CD4-positive, alpha-beta T cell (primary cell): ENCODE measurements at regions not wholly inside any gene's neighbourhood (a gene's known extent, or its start where the extent isn't known, plus 50 kb on each side); places are given as distances from the start of the nearest gene placed in this dataset.

ENCODE experiments used
- ATAC-seq: fragments of 200-7000 bp; cut with Tn5 transposase; one replicate; pipeline ENCODE4 v1.10.0; 2022; ENCODE audit warnings: mild to moderate bottlenecking; ENCODE audit not compliant: poor library complexity
- CTCF ChIA-PET: fragments of 350-600 bp; sonication (Branson Sonifier 250); formaldehyde crosslinking; loops from one replicate; lab custom pipeline; 2021; ENCODE audit warnings: antibody characterized with exemption, inconsistent platforms; lab: Charles Lee
- POLR2A ChIA-PET: fragments of 350-600 bp; sonication (Branson Sonifier 250); formaldehyde crosslinking; loops from one replicate; lab custom pipeline; 2021; ENCODE audit warnings: antibody characterized with exemption, inconsistent platforms; lab: Charles Lee
- DNase-seq, 14 experiments: peaks; one replicate each; pipeline ENCODE4 v3.0.0-alpha.2; 2013 to 2020; ENCODE audit warnings: mixed read lengths in 2 of 14
- H3K27ac ChIP-seq, 2 donors: one replicate each; pipeline versions ENCODE4 v1.5.1 to v1.7.0; 2013; ENCODE audit warnings: low read length in 2 of 2, low read depth in 1 of 2, mild to moderate bottlenecking in 1 of 2
- H3K27me3 ChIP-seq, 2 experiments: 1 replicate in 1 of 2; 2 replicates in 1 of 2; pipeline versions ENCODE4 v1.6.1 to v1.7.0; 2013; ENCODE audit warnings: low read length in 2 of 2, control low read depth in 1 of 2, mild to moderate bottlenecking in 1 of 2, moderate library complexity in 1 of 2; ENCODE audit not compliant: insufficient read depth in 2 of 2, control insufficient read depth in 1 of 2
- H3K36me3 ChIP-seq: one replicate; pipeline ENCODE4 v1.6.1; 2013; ENCODE audit warnings: low read length, control low read depth; ENCODE audit not compliant: insufficient read depth
- H3K4me1 ChIP-seq: one replicate; pipeline ENCODE4 v1.6.1; 2013; ENCODE audit warnings: low read length, control low read depth; ENCODE audit not compliant: insufficient read depth
- H3K4me3 ChIP-seq: one replicate; pipeline ENCODE4 v1.5.1; 2013; ENCODE audit warnings: mild to moderate bottlenecking, low read length, moderate library complexity
- H3K9me3 ChIP-seq, 2 experiments: 1 replicate in 1 of 2; 2 replicates in 1 of 2; pipeline versions ENCODE4 v1.6.1 to v1.7.0; 2013; ENCODE audit warnings: low read length in 2 of 2, mild to moderate bottlenecking in 2 of 2, control low read depth in 1 of 2, moderate library complexity in 1 of 2; ENCODE audit not compliant: control insufficient read depth in 1 of 2, insufficient read depth in 1 of 2
- H3K27ac Mint-ChIP-seq: one replicate; pipeline ENCODE4 v1.8.0; 2020; ENCODE audit warnings: mixed read lengths
- H3K27me3 Mint-ChIP-seq: one replicate; pipeline ENCODE4 v1.8.0; 2021; ENCODE audit warnings: mixed read lengths
- H3K36me3 Mint-ChIP-seq: one replicate; pipeline ENCODE4 v1.8.0; 2021; ENCODE audit warnings: low read depth, mixed read lengths
- H3K4me1 Mint-ChIP-seq: one replicate; pipeline ENCODE4 v1.8.0; 2021; ENCODE audit warnings: low read depth, mixed read lengths
- H3K4me3 Mint-ChIP-seq: one replicate; pipeline ENCODE4 v1.8.0; 2020; ENCODE audit warnings: mild to moderate bottlenecking, mixed read lengths
- H3K9me3 Mint-ChIP-seq: one replicate; pipeline ENCODE4 v1.8.0; 2020; ENCODE audit warnings: mixed read lengths
- intact Hi-C, 2 experiments: fragments of 100-400 bp; cut with DNase I in 1 of 2; cut with micrococcal nuclease in 1 of 2; formaldehyde crosslinking; loops; one replicate each; pipeline versions ENCODE4 v1.15.1 to v1.9.0; 2023 to 2025; cut with DNase I, micrococcal nuclease
- TF ChIP-seq, protein P1 (sequence below): fragments of 200-600 bp; IDR thresholded peaks from one replicate; pipeline ENCODE4 v1.8.0; 2022; ENCODE audit warnings: antibody characterized with exemption, mild to moderate bottlenecking

DNA sequence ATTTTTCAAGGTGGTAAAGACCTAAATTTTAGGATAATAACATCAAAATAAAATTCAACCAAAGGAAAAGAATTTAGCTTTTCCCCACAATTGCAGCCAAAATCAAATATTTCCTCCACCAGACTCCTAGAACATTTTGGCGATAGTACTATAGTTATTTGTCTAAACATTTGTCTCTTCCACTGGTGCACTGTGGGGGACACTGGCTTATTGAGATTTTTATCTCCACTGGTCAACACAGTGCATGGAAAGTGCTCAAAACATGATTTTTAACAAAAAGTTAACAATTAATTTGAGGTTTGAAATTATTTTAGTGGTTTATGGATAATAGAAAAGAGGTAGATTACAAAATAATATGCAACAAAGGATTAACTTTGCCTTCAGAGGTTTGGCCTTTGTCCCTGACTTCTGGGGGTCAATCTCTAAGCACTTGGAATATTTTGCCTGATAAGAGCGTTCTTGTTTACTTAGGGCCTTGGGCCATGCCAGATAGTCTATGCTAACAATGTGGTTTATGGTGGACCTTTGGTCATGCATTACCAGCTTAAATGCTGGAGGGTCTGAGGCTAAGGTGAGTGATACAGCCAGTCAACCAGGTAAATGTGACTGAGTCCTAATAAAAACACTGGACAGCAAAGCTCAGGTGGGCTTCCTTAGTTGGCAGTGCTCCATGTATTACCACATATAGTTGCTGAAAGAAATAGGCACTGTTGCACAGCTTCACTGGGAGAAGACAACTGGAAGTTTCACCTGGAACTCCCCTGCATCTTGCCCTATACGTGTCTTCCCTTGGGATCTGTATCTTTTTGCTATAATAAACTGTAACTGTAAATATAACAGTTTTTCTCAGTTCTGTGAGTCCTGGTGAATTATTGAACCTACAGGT is 67.2 kb upstream of the SATB2 start:
- POLR2A ChIA-PET: no interaction called here
- Histone ChIP-seq H3K4me1 (no peaks in the 10 kb centered on the region), H3K27me3 (peaks cover 0 to 3% of the 10 kb centered on the region in 2 experiments), H3K27ac (no peak overlapping the region), H3K4me3 (no peak overlapping the region), H3K9me3 (no peaks in the 10 kb centered on the region), H3K36me3 (no peaks in the 10 kb centered on the region)
- intact Hi-C loops: no loop called here
- ATAC-seq (no peak), DNase-seq (no peak)
- no peaks in the 10 kb centered on the region for H3K9me3 Mint-ChIP-seq
- H3K4me3 Mint-ChIP-seq: no peak overlapping the region
- H3K4me1 Mint-ChIP-seq: no peaks in the 10 kb centered on the region
- H3K36me3 Mint-ChIP-seq: no peaks in the 10 kb centered on the region
- H3K27me3 Mint-ChIP-seq: peaks cover 34% of the 10 kb centered on the region
- H3K27ac Mint-ChIP-seq: no peak overlapping the region
- CTCF ChIA-PET: no interaction called here
- TF ChIP-seq, protein P1, sequence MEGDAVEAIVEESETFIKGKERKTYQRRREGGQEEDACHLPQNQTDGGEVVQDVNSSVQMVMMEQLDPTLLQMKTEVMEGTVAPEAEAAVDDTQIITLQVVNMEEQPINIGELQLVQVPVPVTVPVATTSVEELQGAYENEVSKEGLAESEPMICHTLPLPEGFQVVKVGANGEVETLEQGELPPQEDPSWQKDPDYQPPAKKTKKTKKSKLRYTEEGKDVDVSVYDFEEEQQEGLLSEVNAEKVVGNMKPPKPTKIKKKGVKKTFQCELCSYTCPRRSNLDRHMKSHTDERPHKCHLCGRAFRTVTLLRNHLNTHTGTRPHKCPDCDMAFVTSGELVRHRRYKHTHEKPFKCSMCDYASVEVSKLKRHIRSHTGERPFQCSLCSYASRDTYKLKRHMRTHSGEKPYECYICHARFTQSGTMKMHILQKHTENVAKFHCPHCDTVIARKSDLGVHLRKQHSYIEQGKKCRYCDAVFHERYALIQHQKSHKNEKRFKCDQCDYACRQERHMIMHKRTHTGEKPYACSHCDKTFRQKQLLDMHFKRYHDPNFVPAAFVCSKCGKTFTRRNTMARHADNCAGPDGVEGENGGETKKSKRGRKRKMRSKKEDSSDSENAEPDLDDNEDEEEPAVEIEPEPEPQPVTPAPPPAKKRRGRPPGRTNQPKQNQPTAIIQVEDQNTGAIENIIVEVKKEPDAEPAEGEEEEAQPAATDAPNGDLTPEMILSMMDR: no peak

DNA sequence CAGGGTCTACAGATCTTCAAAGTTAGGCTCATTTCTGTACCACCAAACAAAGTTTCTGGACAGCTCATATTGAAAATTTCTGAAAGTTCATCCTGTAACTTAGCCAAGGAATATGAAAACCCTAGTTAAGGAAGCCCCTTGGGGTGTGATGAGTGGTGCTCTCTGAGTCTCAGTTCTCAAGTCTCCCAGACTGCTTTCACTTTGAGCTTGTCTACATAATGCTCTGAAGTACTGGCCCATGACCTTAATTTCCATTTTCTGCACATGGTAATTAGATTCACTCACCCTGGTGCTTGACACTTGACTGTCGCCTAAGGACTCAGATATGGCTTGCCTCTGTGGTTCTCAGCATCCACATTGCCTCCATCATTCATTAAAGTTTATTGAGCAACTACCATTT is 51.7 kb upstream of the SATB2 start:
- no peak overlapping the region for H3K4me3 Mint-ChIP-seq
- H3K27me3 ChIP-seq: no peaks in the 10 kb centered on the region
- H3K27me3 Mint-ChIP-seq: peaks cover 33% of the 10 kb centered on the region
- TF ChIP-seq, protein P1: no peak
- no peaks in the 10 kb centered on the region for H3K4me1 ChIP-seq
- no peaks in the 10 kb centered on the region for H3K9me3 ChIP-seq
- DNase-seq (no peak), ATAC-seq (no peak)
- H3K36me3 ChIP-seq: no peaks in the 10 kb centered on the region
- H3K36me3 Mint-ChIP-seq: no peaks in the 10 kb centered on the region
- H3K4me1 Mint-ChIP-seq: no peaks in the 10 kb centered on the region
- H3K9me3 Mint-ChIP-seq: no peaks in the 10 kb centered on the region
- H3K27ac ChIP-seq: no peak overlapping the region
- H3K4me3 ChIP-seq: no peak overlapping the region
- no peak overlapping the region for H3K27ac Mint-ChIP-seq
- ChIA-PET CTCF (no interaction called here), POLR2A (no interaction called here)
- intact Hi-C loops: no loop called here
